A673 (cell line): ENCODE measurements at regions not wholly inside any gene's neighbourhood (a gene's known extent, or its start where the extent isn't known, plus 50 kb on each side); places are given as distances from the start of the nearest gene placed in this dataset.

Source experiments
- BruUV-seq: library from RNA; stranded (reverse); fragments of 400-500 nt; replicated peaks from 2 replicates; lab custom pipeline; 2021; lab: Mats Ljungman, UMichigan
- CTCF ChIA-PET: fragments of 300-600 bp; sonication (Branson Sonifier 250); formaldehyde crosslinking; loops from one replicate; lab custom pipeline; 2022; ENCODE audit warnings: antibody characterized with exemption; lab: Charles Lee
- POLR2A ChIA-PET: fragments of 300-600 bp; sonication (Branson Sonifier 250); formaldehyde crosslinking; loops from one replicate; lab custom pipeline; 2022; ENCODE audit warnings: antibody characterized with exemption; ENCODE audit not compliant: low non-redundant PET; lab: Charles Lee
- DNase-seq: peaks from one replicate; pipeline ENCODE4 v3.0.0-alpha.2; 2015; ENCODE audit warnings: low spot score
- H3K27ac ChIP-seq: fragments of 200-600 bp; sonication (generic); 2 replicates; pipeline ENCODE4 v1.5.1; 2016; ENCODE audit warnings: mixed run types, low read depth, mild to moderate bottlenecking, mixed read lengths, antibody characterized with exemption, low read length; ENCODE audit not compliant: poor library complexity, severe bottlenecking
- H3K27me3 ChIP-seq: fragments of 200-600 bp; sonication (generic); replicated peaks from 2 replicates; pipeline ENCODE4 v1.6.1; 2017; ENCODE audit warnings: mixed run types, low read depth, mild to moderate bottlenecking, mixed read lengths, antibody characterized with exemption, low read length; ENCODE audit not compliant: insufficient read depth, poor library complexity
- H3K36me3 ChIP-seq: fragments of 200-600 bp; sonication (generic); 2 replicates; pipeline ENCODE4 v1.6.1; 2016; ENCODE audit warnings: mixed run types, mild to moderate bottlenecking, mixed read lengths, antibody characterized with exemption, low read length; ENCODE audit not compliant: insufficient read depth, poor library complexity, severe bottlenecking
- H3K4me1 ChIP-seq: fragments of 200-600 bp; sonication (generic); 2 replicates; pipeline ENCODE4 v1.6.1; 2017; ENCODE audit warnings: mixed run types, mild to moderate bottlenecking, mixed read lengths, antibody characterized with exemption, low read length; ENCODE audit not compliant: insufficient read depth, poor library complexity, severe bottlenecking
- H3K4me3 ChIP-seq: fragments of 200-600 bp; sonication (generic); 2 replicates; pipeline ENCODE4 v1.5.1; 2016; ENCODE audit warnings: low read depth, mixed run types, mild to moderate bottlenecking, mixed read lengths, low read length; ENCODE audit not compliant: poor library complexity, severe bottlenecking
- H3K9me3 ChIP-seq: fragments of 200-600 bp; sonication (generic); 2 replicates; pipeline ENCODE4 v1.6.1; 2016; ENCODE audit warnings: mixed run types, low read depth, mild to moderate bottlenecking, mixed read lengths, antibody characterized with exemption, low read length; ENCODE audit not compliant: poor library complexity, severe bottlenecking
- CTCF ChIP-seq: fragments of 300-800, 200-600 bp; sonication (generic); conservative IDR thresholded peaks from 2 replicates; pipeline ENCODE4 v1.5.1; 2017; ENCODE audit warnings: low read depth, mild to moderate bottlenecking, antibody characterized with exemption, low read length, moderate library complexity, mixed read lengths
- EZH2 ChIP-seq: fragments of 200-600 bp; sonication (generic); IDR thresholded peaks from 2 replicates; pipeline ENCODE4 v1.6.1; 2017; ENCODE audit warnings: borderline replicate concordance, low read depth, mild to moderate bottlenecking, mixed read lengths, antibody characterized with exemption, low read length; ENCODE audit not compliant: poor library complexity, severe bottlenecking
- intact Hi-C: fragments of 100-400 bp; cut with micrococcal nuclease; formaldehyde crosslinking; loops from one replicate; pipeline ENCODE4 v1.10.0; 2022; ENCODE audit not compliant: unreplicated experiment

- Histone ChIP-seq H3K36me3 (no peaks in the 10 kb centered on the region), H3K9me3 (no peaks in the 10 kb centered on the region), H3K27ac (no peak overlapping the region), H3K4me1 (no peaks in the 10 kb centered on the region), H3K4me3 (no peak overlapping the region), H3K27me3 (no peaks in the 10 kb centered on the region)
- no peak for DNase-seq
- TF ChIP-seq EZH2: no peak
- TF ChIP-seq CTCF: no peak
- intact Hi-C loops: no loop called here
- CTCF ChIA-PET: no interaction called here
- no TSS peak for BruUV-seq
- POLR2A ChIA-PET: no interaction called here
Measured at GRCh38 chr6:4553387-4553786, 222.8 kb upstream of the CDYL start.

GRCh38 chr6:4550227-4550597, 226.0 kb upstream of the CDYL start:
- H3K27ac ChIP-seq: no peak overlapping the region
- BruUV-seq: no TSS peak
- H3K9me3 ChIP-seq: no peaks in the 10 kb centered on the region
- no peak overlapping the region for H3K4me3 ChIP-seq
- TF ChIP-seq CTCF: no peak
- TF ChIP-seq EZH2: no peak
- no peaks in the 10 kb centered on the region for H3K27me3 ChIP-seq
- no peak for DNase-seq
- intact Hi-C loops: no loop called here
- no peaks in the 10 kb centered on the region for H3K36me3 ChIP-seq
- CTCF ChIA-PET: no interaction called here
- POLR2A ChIA-PET: no interaction called here
- no peaks in the 10 kb centered on the region for H3K4me1 ChIP-seq

GRCh38 chr6:4549556-4550226, 226.5 kb upstream of the CDYL start:
- no peak overlapping the region for H3K4me3 ChIP-seq
- no peak for DNase-seq
- intact Hi-C loops: no loop called here
- H3K27ac ChIP-seq: no peak overlapping the region
- H3K4me1 ChIP-seq: no peaks in the 10 kb centered on the region
- BruUV-seq: no TSS peak
- ChIA-PET POLR2A (no interaction called here), CTCF (no interaction called here)
- no peaks in the 10 kb centered on the region for H3K36me3 ChIP-seq
- H3K27me3 ChIP-seq: no peaks in the 10 kb centered on the region
- TF ChIP-seq CTCF: no peak
- no peak for TF ChIP-seq EZH2
- H3K9me3 ChIP-seq: no peaks in the 10 kb centered on the region
